Ishikawa (cell line): ENCODE measurements at regions not wholly inside any gene's neighbourhood (a gene's known extent, or its start where the extent isn't known, plus 50 kb on each side); places are given as distances from the start of the nearest gene placed in this dataset.

Source experiments
- CEBPB ChIP-seq: IDR thresholded peaks from 2 replicates; pipeline ENCODE4 v1.6.1; 2012
- EGR1 ChIP-seq: IDR thresholded peaks from 2 replicates; pipeline ENCODE4 v1.6.1; 2012
- EP300 ChIP-seq: IDR thresholded peaks from 2 replicates; pipeline ENCODE4 v1.6.1; 2012; ENCODE audit warnings: borderline replicate concordance
- RAD21 ChIP-seq: IDR thresholded peaks from 2 replicates; pipeline ENCODE4 v1.6.1; 2012; ENCODE audit warnings: low read depth
- REST ChIP-seq: IDR thresholded peaks from 2 replicates; pipeline ENCODE4 v1.6.1; 2012; ENCODE audit warnings: low read depth, mild to moderate bottlenecking
- TAF1 ChIP-seq: IDR thresholded peaks from 2 replicates; pipeline ENCODE4 v1.6.1; 2012; ENCODE audit warnings: low read depth, mild to moderate bottlenecking

GRCh38 chr18:30578707-30579106 is 463.8 kb downstream of the DSC3 start:
- TF ChIP-seq RAD21 (no peak), EP300 (no peak), EGR1 (no peak), REST (no peak), TAF1 (no peak), CEBPB (no peak)
